ENCODE measurements at regions not wholly inside any gene's neighbourhood (a gene's known extent, or its start where the extent isn't known, plus 50 kb on each side); places are given as distances from the start of the nearest gene placed in this dataset.
"Not testable (repeated sequence)": the region's sequence is repeated elsewhere in the genome, so short reads cannot be mapped to it uniquely, and the experiment has no call there.

GRCh38 chr20:12946789-12947188 lies 62.0 kb upstream of the SPTLC3 start:
- no peak for DNase-seq (ENCODE audit: low read depth in 2 of 2)

DNA sequence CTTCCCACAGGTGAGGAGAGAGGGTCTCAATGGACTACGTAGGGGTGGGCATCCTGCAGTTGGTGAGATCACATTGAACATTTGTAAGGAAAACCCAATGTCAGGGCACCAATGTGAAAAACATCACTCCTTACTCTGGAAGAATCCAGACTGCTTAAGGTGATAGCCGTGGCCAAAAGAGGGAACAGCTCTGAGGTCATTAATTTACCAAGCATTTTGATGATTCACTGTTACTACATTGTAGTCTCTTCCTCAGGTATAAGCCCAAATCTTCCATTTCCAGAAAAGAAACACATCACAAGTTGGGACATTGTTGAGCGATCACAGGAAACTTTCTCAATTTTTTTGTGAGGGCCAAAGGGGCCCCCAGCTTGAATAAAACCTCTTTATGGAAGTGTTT lies 61.1 kb upstream of the SPTLC3 start:
- no peak for DNase-seq (ENCODE audit: low read depth in 2 of 2)

DNA sequence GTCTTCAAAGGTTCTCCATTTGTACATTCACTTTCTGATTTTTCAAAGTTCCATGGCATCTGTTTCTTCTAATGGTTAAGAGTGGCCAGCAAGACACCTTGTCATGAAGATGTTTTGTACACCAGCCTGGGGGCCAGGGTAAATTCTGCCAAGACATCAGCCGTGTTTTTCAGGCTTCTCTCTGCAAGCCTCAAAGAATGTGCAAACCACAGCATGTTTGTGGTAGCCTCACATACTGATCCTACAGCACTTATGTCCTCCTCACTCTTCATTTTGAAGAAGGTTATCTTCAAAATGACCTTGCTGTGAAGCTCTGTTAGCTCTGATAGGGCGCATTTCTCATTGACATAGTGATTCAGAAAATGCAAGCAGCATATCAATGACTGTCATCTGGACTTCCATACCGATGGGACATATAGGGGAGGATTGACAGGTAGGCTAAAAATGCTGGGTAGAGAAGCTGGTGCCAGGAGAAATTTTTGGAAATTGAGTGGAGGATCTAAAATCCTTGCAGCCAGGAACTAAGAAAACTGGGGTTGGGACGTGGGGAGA lies 59.3 kb upstream of the SPTLC3 start:
- DNase-seq (ENCODE audit: low read depth in 2 of 2), result no peak

DNA sequence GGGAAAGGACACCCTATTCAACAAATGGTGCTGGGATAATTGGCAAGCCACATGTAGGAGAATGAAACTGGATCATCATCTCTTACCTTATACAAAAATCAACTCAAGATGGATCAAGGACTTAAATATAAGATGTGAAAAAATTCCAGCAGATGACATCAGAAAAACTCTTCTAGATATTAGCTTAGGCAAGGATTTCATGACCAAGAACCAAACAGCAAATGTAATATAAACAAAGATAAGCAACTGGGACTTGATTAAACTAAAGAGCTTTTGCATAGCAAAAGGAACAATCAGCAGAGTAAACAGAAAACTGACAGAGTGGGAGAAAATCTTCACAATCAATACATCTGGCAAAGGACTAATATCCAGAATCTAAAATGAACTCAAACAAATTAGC lies 54.5 kb upstream of the SPTLC3 start:
- DNase-seq (ENCODE audit: low read depth in 2 of 2), result not testable (repeated sequence)

DNA sequence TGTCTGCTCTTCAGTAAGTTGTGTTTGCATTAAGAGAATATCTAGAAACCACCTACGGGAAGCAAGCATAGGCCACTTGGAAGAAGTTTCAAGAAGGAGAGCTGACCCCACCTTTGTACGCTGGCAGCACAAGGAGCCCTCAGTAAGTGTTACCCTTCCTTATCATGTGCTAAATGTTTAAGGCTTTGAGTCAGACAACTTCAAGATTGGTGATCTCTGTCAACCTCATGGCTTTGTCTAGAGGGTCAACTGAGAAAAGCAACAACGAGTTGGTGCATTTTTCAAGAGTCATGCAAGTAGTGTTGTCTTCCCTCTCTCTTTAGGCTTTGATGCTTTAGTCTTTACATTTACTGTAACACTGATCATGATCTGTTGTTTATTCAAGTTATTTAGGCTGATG lies 53.2 kb upstream of the SPTLC3 start:
- no peak for DNase-seq (ENCODE audit: low read depth in 2 of 2)

DNA sequence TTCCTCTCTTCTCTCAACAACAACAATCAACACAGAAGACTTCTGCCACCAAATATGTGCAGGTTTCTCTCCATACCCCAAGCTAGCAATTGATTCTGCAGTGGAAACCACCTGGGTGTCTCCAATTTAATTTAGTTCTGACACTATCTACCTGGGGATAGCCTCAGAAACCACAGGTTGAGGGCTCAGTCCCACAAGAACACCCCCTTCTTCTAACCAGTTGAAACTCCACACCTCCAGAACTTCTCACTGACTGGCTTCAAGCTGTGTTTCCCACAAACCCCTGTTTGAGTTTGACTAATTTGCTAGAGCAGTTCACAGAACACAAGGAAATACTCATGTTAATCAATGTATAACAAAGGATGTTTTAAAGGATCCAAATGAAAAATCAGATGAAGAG lies 52.5 kb upstream of the SPTLC3 start:
- no peak for DNase-seq (ENCODE audit: low read depth in 2 of 2)

DNA sequence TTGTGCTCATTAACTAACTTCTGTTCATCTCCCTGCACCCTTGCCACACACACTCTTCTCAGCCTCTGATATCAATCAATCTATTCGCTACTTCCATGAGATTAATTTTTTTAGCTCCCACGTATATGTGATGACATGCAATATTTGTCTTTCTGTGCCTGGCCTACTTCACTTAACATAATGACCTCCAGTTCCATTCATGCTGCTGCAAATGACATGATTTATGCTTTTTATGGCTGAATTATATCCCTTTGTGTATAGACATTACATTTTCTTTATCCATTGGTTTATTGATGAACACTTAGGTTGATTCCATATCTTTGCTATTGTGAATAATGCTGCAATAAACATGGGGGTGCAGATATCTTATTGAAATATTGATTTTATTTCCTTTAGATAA lies 50.8 kb upstream of the SPTLC3 start:
- no peak for DNase-seq (ENCODE audit: low read depth in 2 of 2)

Data from stimulated activated CD4-positive, alpha-beta T cell treated with anti-CD3 and anti-CD28 coated beads, Interleukin-1b, Interleukin-23, amount 100 ng/mL, for 4 hours (primary cell).